B cell (primary cell): ENCODE measurements at regions not wholly inside any gene's neighbourhood (a gene's known extent, or its start where the extent isn't known, plus 50 kb on each side); places are given as distances from the start of the nearest gene placed in this dataset.

ENCODE experiments used
- ATAC-seq: fragments of 200-7000 bp; cut with Tn5 transposase; one replicate; pipeline ENCODE4 v1.10.0; 2021; ENCODE audit warnings: low read depth, mild to moderate bottlenecking, moderate number of reproducible peaks, moderate library complexity
- CTCF ChIA-PET: fragments of 350-600 bp; sonication (Branson Sonifier 250); formaldehyde crosslinking; loops from one replicate; lab custom pipeline; 2021; ENCODE audit warnings: antibody characterized with exemption, inconsistent platforms; lab: Charles Lee
- POLR2A ChIA-PET: fragments of 350-600 bp; sonication (Branson Sonifier 250); formaldehyde crosslinking; loops from one replicate; lab custom pipeline; 2021; ENCODE audit warnings: antibody characterized with exemption; lab: Charles Lee
- DNase-seq: peaks from one replicate; pipeline ENCODE4 v3.0.0; 2013
- H2AFZ ChIP-seq: 2 replicates; pipeline ENCODE4 v1.6.1; 2012; ENCODE audit warnings: mild to moderate bottlenecking, low read depth, low read length; ENCODE audit not compliant: insufficient read depth, poor library complexity, severe bottlenecking
- H3K27ac ChIP-seq, 2 donors: 1 replicate in 1 of 2; 2 replicates in 1 of 2; pipeline ENCODE4 v1.5.1; 2012 to 2013; ENCODE audit warnings: low read length in 2 of 2, mild to moderate bottlenecking in 2 of 2, moderate library complexity in 1 of 2
- H3K27me3 ChIP-seq, 4 experiments: fragments of 200-600 bp in 1 of 4; sonication (generic) in 1 of 4; replicated peaks in 1 of 4; 1 replicate in 2 of 4; 2 replicates in 2 of 4; pipeline versions ENCODE4 v1.6.1 to v1.7.0; 2013 to 2016; ENCODE audit warnings: low read length in 3 of 4, mild to moderate bottlenecking in 2 of 4, mixed read lengths in 1 of 4, moderate library complexity in 1 of 4; ENCODE audit not compliant: insufficient read depth in 4 of 4, control insufficient read depth in 3 of 4; ENCODE audit errors: control extremely low read depth in 1 of 4
- H3K36me3 ChIP-seq, 2 experiments: replicated peaks in 1 of 2; 1 replicate in 1 of 2; 2 replicates in 1 of 2; pipeline versions ENCODE4 v1.6.1 to v1.7.1; 2013; ENCODE audit warnings: low read length in 1 of 2; ENCODE audit not compliant: insufficient read depth in 2 of 2, control insufficient read depth in 1 of 2; ENCODE audit errors: control extremely low read depth in 1 of 2, extremely low read depth in 1 of 2
- H3K4me1 ChIP-seq, 2 donors: fragments of 200-600 bp in 1 of 2; sonication (generic) in 1 of 2; 1 replicate in 1 of 2; 2 replicates in 1 of 2; pipeline versions ENCODE4 v1.5.1 to v1.6.1; 2013 to 2017; ENCODE audit warnings: low read length in 2 of 2; ENCODE audit not compliant: control insufficient read depth in 2 of 2, insufficient read depth in 2 of 2
- H3K4me2 ChIP-seq: replicated peaks from 2 replicates; pipeline ENCODE3; 2012; ENCODE audit warnings: mild to moderate bottlenecking, low read depth, low read length; ENCODE audit not compliant: poor library complexity, severe bottlenecking
- H3K4me3 ChIP-seq, 5 experiments: fragments of 200-600 bp in 1 of 5; sonication (generic) in 1 of 5; 1 replicate in 3 of 5; 2 replicates in 2 of 5; pipeline versions ENCODE4 v1.5.1 to v1.7.0; 2011 to 2016; ENCODE audit warnings: low read length in 4 of 5, mild to moderate bottlenecking in 4 of 5, low read depth in 2 of 5, control low read depth in 1 of 5, moderate library complexity in 1 of 5; ENCODE audit not compliant: insufficient read depth in 1 of 5; ENCODE audit errors: control extremely low read depth in 1 of 5, extremely low read depth in 1 of 5
- H3K79me2 ChIP-seq: fragments of 200-600 bp; sonication (generic); one replicate; pipeline ENCODE4 v1.6.0; 2016; ENCODE audit warnings: low read length; ENCODE audit not compliant: control insufficient read depth, insufficient read depth
- H3K9ac ChIP-seq: fragments of 200-600 bp; sonication (generic); 2 replicates; pipeline ENCODE4 v1.6.1; 2017; ENCODE audit warnings: mild to moderate bottlenecking, low read length, moderate library complexity
- H3K9me3 ChIP-seq, 3 donors: one replicate each; pipeline versions ENCODE4 v1.6.1 to v1.7.1; 2013; ENCODE audit warnings: low read length in 2 of 3; ENCODE audit not compliant: control insufficient read depth in 2 of 3, insufficient read depth in 1 of 3; ENCODE audit errors: control extremely low read depth in 1 of 3
- H4K20me1 ChIP-seq: 2 replicates; pipeline ENCODE4 v1.6.0; 2012; ENCODE audit warnings: mild to moderate bottlenecking, low read length; ENCODE audit not compliant: insufficient read depth, control insufficient read depth, poor library complexity, severe bottlenecking
- H3K27ac Mint-ChIP-seq: one replicate; pipeline ENCODE4 v1.8.0; 2021; ENCODE audit warnings: mixed read lengths
- H3K27me3 Mint-ChIP-seq: one replicate; pipeline ENCODE4 v1.8.0; 2021; ENCODE audit warnings: mixed read lengths
- H3K4me1 Mint-ChIP-seq: one replicate; pipeline ENCODE4 v1.8.0; 2021; ENCODE audit warnings: mixed read lengths
- H3K4me3 Mint-ChIP-seq: one replicate; pipeline ENCODE4 v1.8.0; 2021; ENCODE audit warnings: mixed read lengths
- H3K9me3 Mint-ChIP-seq: one replicate; pipeline ENCODE4 v1.8.0; 2022; ENCODE audit warnings: mixed read lengths; ENCODE audit not compliant: insufficient read depth
- CTCF ChIP-seq: fragments of 200-600 bp; IDR thresholded peaks from one replicate; pipeline ENCODE4 v1.8.0; 2022; ENCODE audit warnings: antibody characterized with exemption, mild to moderate bottlenecking
- EZH2 ChIP-seq: IDR thresholded peaks from 2 replicates; pipeline ENCODE4 v1.6.1; 2012; ENCODE audit warnings: borderline replicate concordance, low read depth, mild to moderate bottlenecking, moderate library complexity, low read length; ENCODE audit not compliant: insufficient read depth, poor library complexity, severe bottlenecking
- WGBS: methylation state at CpG from one replicate; pipeline ENCODE4 v1.1.5; 2013; ENCODE audit warnings: missing lambda C conversion rate; ENCODE audit not compliant: insufficient coverage; 5-methylcytosine and 5-hydroxymethylcytosine counted together
- intact Hi-C: fragments of 100-400 bp; cut with micrococcal nuclease; formaldehyde crosslinking; loops from one replicate; pipeline ENCODE4 v1.10.0; 2022

GRCh38 chr2:78034706-78035105 is 512.5 kb upstream of the LRRTM4 start:
- ATAC-seq: no peak
- WGBS: 88% methylated on average over 1 of the region's 3 CpGs

GRCh38 chr2:78035804-78036203 is 513.6 kb upstream of the LRRTM4 start:
- H3K36me3 ChIP-seq: no peaks in the 10 kb centered on the region
- DNase-seq (no peak), ATAC-seq (no peak)
- Mint-ChIP-seq H3K4me3 (no peak overlapping the region), H3K4me1 (no peaks in the 10 kb centered on the region), H3K27me3 (no peaks in the 10 kb centered on the region), H3K9me3 (peaks cover 7% of the 10 kb centered on the region), H3K27ac (no peak overlapping the region)
- intact Hi-C loops: no loop called here
- H3K9ac ChIP-seq: no peak overlapping the region
- TF ChIP-seq CTCF (no peak), EZH2 (no peak)
- H3K4me2 ChIP-seq: no peak overlapping the region
- H3K27me3 ChIP-seq: no peaks in the 10 kb centered on the region
- no peaks in the 10 kb centered on the region for H3K79me2 ChIP-seq
- H4K20me1 ChIP-seq: no peaks in the 10 kb centered on the region
- ChIA-PET CTCF (no interaction called here), POLR2A (no interaction called here)
- 92% methylated on average over 2 of the region's 2 CpGs for WGBS
- H3K27ac ChIP-seq: no peak overlapping the region
- no peaks in the 10 kb centered on the region for H3K4me1 ChIP-seq
- no peak overlapping the region for H3K4me3 ChIP-seq
- no peak overlapping the region for H2AFZ ChIP-seq
- H3K9me3 ChIP-seq: peaks cover 0 to 1% (median 0%) of the 10 kb centered on the region in 3 donors

More at GRCh38 chr2:78034706-78035105, 512.5 kb upstream of the LRRTM4 start:
- ChIA-PET CTCF (no interaction called here), POLR2A (no interaction called here)
- Mint-ChIP-seq H3K4me1 (no peaks in the 10 kb centered on the region), H3K9me3 (peaks cover 6% of the 10 kb centered on the region), H3K27ac (no peak overlapping the region), H3K4me3 (no peak overlapping the region), H3K27me3 (no peaks in the 10 kb centered on the region)
- Histone ChIP-seq H3K4me2 (no peak overlapping the region), H3K4me1 (no peaks in the 10 kb centered on the region), H3K4me3 (no peak overlapping the region), H3K79me2 (no peaks in the 10 kb centered on the region), H3K36me3 (no peaks in the 10 kb centered on the region), H3K27ac (no peak overlapping the region), H3K27me3 (no peaks in the 10 kb centered on the region), H3K9ac (no peak overlapping the region), H3K9me3 (peaks cover 0 to 3% (median 1%) of the 10 kb centered on the region in 3 donors), H2AFZ (no peak overlapping the region), H4K20me1 (no peaks in the 10 kb centered on the region)
- DNase-seq: no peak
- TF ChIP-seq EZH2 (no peak), CTCF (no peak)
- intact Hi-C loops: no loop called here
